NCI-H146 (cell line): ENCODE measurements at regions not wholly inside any gene's neighbourhood (a gene's known extent, or its start where the extent isn't known, plus 50 kb on each side); places are given as distances from the start of the nearest gene placed in this dataset.
"Not testable (repeated sequence)": the region's sequence is repeated elsewhere in the genome, so short reads cannot be mapped to it uniquely, and the experiment has no call there.

ENCODE experiments used
- DNase-seq: peaks from one replicate; lab custom pipeline; 2025; lab: John Stamatoyannopoulos, UW

DNA sequence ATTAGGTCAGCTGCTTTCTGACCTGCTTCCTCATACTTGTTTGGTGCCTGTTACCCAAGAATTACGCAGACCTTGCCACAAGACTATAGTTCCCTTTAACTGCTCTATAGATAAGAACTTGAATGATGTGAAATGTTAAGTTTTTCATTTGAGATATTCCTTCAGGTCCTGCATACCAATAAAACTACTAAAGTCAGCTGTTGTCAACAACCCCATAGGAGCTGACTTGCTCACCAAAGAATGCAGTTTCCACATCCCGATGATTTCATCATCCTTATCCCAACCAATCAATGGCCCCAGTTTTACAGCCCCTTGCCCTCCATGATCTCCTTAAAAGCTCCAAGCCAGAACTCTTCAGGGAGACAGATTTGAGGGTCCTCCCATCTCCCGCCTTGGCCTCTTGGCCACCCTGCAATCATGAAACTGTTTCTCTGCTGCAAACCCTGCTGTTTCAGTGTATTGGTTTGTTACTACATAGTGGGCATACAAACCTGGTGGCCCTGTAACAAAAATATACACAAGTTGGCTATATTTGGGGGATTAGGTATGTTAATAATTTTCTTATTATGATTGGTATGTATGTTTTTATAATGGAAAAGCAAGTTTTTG, 396.3 kb upstream of the CHST9 start:
- no peak for DNase-seq

DNA sequence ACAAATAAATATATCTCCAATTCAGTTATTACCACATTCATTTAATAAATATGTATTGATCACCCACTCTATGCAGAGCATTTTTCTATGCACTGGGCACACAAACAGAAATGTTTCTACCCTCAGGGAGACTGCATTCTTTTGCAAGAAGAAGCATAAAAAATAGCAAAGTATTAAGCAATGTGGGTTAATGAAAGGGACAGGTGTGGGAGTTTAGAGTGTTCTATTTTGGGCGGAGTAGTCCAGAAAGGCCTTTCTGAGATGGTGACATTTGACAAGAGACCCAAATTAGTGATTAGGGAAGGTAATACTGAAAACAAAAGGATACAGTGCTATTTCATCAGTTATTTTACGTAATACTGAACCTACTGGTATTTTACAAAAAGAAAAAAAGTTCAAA, 394.3 kb upstream of the CHST9 start:
- DNase-seq = no peak

DNA sequence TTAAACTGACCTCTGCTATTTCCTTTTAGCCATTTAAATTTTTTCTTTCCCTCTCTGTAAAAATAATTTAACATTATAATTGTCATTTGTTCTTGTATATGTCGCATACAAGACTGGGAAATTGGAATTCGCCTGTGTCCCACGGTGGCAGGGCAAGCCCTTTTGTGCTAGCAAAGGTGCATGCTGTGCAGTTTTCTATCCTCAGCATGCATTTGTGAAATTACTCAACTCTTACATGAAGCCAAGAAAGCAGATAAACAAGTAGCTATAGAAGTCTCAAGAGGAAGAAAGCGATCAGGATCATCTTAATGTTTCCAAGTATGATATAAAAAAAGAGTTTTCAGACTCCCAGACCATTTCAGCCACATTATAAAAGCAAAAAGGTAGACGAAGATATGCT, 392.6 kb upstream of the CHST9 start:
- no peak for DNase-seq

DNA sequence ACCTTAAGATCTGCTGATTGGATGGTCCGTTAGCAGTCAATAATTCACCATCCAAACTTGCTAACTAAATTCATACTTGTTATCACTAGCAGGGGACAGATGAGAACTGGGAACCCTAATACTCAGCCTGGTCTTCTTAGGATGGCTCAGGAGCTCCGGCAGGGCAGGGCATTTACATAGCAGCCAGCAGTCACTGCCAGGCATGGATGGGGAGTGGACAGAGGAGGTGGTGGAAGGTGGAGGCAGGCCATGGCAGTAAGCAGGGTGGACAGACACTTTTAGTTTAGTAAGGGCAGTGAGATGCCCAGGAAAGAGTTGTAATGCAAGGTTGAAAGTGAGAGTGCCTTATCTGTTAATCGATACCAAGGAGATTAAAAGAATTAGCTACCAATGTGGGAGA, 392.2 kb upstream of the CHST9 start:
- DNase-seq = no peak

DNA sequence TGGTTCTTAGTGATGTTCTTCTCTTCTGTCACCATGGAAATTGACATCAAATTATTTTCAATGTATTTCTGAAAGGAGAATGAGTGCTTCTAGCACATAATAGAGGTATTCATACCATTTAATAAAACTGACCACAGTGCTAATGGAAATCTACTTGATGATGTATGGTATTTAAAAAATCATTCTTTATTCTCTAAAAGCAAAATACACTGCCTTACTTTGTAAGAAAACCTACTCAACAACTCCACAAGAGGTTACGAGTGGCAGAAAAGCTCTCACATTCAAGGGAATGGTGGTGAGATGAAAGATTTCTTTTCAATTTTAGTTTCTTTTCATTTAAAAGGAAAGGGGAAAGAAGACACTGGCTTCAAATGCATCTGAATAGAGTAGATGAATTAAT, 382.3 kb upstream of the CHST9 start:
- no peak for DNase-seq

DNA sequence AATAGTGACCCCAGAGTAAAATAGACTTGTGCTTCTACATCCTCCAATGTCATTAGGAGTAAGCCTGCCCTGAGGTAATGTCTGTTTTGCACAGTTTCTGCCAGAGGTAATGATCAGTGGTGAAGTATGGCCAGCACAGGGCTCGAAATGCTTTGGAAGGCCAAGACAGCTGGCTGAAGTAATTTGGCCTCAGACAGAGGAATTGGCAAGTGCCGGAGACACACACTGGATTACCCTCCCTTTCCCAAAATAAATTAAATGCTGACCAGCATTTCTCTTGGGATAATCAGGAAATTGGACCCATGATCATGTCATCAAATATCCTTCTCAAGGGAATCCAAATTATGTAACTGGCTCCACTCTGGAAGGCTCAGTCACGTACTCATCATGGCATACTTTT, 379.0 kb upstream of the CHST9 start:
- no peak for DNase-seq

DNA sequence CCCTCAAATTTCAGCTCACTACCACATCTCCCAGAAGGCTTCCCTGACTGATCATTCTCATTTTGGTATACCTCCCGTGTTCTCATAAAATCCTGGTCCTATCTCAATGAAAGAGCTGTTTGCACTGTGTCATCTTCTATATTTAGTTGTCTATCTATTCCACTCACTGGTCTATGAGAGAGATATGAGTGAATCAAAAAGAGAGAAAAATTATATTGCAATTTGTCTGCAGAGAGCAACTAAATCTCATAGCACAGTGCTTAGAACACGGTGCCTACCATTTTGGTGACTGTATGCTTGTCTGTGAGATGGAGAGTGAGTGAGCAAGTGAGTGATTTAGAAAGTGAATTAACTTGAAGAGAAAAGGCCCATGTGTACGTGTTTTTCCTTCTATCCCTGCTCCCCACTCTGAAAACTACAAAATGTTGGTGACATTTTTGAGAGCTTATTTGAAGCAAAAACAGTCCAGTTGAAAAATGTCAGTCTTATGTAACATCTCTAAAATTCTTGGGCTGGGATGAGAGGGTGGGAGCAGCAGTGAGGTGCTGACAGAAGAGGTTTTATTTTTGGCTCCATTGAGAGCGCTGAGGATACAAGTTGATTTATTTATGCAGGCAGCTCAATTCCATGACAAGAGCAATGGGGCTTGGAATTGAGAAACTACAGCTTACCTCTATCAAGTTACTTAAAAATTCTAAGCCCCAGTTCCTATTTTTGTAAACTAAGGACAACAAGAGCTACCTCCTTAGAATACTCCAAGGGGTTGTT, 373.5 kb upstream of the CHST9 start:
- no peak for DNase-seq

DNA sequence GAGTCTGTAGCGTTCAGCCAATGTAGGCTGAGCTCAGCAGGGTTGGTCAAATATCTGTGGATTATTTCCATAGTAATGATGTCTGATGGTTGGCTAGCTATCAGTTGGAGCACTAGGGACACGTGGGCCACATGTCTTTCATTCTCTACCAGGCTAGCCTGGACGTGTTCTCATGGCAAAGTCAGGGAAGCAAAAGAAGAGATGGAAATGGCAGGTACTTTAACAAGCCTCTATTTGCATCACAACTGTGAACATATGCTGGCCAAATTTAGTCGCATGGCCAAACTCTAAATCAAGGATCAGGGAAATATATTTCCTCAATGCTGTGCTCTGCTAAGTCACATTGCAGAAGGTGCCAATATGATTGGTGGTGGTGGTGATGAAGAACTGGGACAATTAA, 371.6 kb upstream of the CHST9 start:
- no peak for DNase-seq

DNA sequence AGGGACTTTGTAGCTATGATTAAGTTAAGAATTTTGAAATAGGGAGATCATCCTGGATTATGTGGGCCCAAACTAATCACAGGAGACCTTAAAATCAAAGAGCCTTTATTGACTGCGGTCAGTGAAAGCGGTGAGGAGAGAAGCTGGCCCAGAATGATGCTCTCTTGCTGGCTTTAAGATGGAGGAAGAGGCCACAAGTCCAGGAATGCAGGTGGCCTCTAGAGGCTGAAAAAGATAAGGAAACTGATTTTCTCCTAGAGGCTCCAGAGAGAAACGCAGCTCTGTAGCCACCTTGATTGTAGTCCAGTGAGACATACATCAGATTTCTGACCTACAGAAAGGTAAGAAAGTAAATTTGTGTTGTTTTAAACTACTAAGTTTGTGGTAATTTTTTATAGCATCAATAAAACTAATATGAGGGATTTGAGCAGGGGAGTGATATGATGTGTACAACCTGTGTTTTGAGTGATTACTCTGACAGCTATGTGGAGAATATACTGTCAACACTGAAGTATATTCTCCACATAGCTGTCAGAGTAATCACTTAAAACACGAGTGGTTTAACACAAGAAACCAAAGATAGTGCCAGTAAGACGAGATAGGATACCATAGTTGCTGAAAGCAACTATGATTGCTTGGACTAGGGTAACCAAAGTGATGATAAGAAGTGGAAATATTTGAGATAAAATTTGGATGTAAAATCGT, 364.4 kb upstream of the CHST9 start:
- DNase-seq = no peak

DNA sequence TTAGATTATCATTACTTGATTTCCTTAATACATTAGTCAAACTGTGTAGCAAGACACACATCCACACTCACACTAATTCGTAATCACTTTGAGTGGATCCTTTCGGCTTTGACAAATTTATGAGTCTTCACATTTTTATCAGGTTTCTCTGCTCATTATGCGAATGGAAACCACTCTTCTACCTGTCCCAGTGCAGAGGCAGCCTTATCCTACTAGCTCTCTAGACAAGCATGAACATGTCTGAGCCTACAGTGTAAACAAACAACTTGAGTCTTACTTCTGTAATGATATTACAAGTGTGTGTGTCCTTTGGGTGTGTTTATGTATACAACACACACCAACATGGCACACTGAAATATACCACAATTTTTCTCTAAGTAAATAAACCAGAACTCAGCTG, 361.9 kb upstream of the CHST9 start:
- DNase-seq = no peak

DNA sequence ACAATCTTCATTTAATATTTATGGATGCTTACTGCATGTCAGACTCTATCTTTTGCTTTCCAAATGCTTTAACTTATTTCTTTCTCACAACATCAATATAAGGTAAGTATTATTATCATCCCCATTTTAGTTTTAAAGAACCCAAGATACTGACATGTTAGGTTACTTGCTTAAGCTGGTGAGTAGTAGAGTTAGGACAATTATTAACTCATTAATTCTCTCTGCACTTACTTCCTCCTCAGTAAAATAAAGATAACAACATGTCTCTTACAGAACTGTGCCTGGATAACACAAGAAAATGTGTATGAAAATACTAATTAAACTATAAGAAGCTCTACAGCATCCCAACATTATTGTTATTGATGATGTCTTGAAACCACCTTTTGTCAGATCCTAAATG, 359.1 kb upstream of the CHST9 start:
- DNase-seq = no peak

DNA sequence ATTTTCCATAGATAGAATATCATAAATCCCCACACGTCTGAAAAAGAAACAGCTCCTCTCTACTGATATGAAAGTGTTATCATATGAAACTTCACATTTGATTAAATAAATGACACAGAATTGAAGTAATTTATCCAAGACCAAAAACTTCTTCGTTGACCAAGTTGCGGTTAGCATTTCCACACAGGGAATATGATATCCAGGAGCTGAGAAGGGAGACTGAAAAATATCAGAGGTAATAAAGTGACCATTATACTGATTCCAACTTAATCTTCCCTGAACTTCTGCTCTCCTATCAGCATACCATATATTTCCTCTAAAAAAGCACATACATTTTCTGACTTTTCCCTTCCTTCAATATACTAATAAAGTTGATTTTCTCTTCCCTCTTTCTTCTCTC, 356.2 kb upstream of the CHST9 start:
- DNase-seq = no peak

DNA sequence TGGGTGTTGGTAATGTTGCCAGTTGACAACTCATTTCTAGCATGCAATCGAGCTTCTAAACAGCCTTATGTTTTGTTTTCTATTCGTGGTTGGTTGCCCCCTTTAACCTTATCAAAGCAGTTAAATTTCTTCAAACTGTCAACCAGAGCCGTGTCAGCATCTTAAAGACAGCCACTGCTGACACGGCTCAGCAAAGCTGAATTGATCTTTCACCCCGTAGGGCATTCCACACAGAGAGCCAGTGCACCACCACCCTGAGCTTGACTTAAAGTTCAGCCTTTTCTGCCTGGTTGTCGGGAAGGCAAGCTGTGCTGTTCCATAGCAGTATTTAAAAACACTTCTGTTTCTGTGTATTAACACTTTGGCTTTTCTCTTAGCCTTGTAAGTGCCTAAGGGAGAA, 355.0 kb upstream of the CHST9 start:
- no peak for DNase-seq

DNA sequence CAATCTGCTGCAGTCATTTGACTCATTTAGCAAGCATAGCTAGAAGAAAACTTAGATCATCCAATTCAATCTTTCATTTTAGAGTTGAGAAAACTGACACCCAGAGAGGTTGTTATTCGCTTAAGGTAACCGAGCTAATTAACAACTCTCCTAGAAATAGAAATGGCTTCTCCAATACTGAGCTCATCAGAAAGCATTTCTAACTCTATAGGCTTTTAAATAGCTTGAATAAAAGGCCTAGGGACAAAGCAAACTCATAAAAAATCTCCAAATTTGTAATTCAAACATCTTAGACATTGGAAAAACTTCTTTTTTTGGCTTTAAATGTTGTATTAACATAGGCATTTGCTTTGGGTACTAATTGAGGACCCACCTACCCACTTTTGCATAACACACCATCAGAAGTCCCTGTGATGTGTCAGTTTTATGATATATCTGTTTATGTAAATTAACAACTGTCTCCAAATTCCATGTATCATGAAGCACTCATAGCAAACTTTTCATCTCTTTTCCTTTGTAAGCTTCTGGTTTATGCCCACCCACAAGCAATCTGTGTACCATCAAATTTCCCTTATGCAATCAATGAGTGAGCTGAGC, 343.9 kb upstream of the CHST9 start:
- no peak for DNase-seq

DNA sequence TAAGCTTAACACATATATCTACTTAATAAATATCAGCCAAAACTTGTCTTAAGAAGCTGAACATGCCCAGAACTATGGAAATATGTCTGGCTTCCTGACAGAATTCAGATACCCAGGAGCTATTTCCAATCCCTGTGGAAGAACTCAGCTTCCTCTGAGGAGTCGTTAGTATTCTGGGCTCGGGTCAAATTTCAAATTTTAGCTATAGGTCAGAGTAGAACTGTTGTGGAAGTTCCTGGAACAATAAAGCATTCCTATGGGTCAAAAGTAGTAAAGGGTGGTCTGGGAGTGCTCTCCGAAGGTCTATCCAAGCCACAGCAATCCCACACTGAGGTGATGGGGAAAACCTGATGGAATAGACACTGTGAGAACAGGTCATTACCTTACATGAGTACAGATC, 342.7 kb upstream of the CHST9 start:
- no peak for DNase-seq

DNA sequence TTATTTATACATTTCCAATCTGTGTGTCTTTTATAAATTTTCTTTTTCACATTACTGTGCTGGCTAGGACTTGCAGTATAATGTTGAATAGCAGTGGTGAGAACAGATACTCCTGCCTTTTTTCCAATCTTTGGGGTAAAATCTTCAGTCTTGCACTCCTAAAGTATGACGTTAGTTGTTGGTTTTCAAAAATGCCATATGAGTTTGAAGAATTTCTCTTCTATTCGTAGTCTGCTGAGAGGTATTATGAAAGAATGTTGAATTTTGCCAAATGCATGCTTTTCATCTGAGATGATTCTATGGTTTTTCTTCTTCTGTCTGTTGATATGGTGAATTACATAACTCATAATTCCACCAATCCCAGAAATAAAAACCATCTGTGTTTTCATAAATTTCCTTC, 335.3 kb upstream of the CHST9 start:
- DNase-seq = no peak

DNA sequence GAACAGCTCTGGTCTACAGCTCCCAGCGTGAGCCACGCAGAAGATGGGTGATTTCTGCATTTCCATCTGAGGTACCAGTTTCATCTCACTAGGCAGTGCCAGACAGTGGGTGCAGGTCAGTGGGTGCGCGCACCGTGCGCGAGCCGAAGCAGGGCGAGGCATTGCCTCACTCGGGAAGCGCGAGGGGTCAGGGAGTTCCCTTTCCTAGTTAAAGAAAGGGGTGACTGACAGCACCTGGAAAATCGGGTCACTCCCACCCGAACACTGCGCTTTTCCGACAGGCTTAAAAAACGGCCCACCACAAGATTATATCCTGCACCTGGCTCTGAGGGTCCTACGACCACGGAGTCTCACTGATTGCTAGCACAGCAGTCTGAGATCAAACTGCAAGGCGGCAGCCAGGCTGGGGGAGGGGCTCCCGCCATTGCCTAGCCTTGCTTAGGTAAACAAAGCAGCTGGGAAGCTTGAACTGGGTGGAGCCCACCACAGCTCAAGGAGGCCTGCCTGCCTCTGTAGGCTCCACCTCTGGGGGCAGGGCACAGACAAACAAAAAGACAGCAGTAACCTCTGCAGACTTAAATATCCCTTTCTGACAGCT, 325.0 kb upstream of the CHST9 start:
- DNase-seq = not testable (repeated sequence)

DNA sequence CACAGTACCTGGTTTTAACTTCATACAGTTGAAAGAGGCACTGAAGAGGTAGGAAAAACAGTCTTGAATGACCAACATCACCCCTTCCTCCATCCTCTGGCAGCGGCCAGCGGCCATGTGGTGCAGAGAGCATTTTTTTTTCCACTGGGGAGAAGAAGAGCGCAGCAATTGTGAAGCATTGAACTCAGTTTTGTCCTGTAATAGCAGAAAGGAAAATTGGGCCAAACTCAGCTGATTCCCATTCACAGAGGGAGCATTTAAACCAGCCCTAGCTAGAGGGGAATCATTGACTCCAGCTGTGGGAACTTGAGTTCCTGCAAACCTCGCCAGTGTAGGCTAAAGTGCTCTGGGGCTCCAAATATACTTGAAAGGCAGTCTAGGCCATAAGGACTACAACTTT, 316.6 kb upstream of the CHST9 start:
- DNase-seq = no peak

DNA sequence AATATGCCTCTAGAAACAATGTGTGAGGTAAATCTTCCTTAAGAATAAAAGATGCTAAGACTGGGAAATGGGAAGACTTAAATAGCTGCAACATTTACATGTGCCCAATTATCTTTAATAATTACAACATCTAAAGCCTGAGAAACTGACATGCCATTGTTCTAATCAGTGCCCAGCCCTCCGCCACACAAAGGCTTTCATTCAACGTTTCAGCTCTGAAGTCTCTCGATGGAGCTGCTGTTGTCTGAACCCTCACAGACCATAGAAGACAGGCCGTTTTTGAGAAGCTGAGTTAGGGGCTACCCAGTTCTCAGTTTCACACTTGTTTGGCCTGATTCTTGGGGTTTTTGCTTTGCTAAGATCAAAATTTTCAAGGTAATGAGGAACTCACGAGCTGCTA, 315.4 kb upstream of the CHST9 start:
- DNase-seq = no peak

DNA sequence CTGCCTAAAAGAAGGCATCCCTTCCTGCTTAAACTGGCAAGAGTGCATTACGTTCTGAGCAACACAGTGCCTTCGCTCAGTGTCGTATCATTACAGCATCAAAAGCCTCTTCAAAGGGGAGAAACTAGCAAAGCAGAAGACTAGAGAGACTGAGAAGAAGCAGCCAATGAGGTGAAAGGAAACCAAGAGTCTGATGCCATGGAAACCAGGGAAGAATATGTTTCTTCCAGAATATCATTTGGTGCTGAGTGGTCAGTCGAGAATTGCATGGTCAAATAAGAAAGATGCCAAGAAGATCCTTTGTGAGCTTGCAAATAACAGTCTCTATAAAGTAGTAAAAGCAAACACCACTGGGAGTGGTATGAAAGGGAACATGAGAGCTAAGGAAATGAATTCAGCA, 312.1 kb upstream of the CHST9 start:
- no peak for DNase-seq

DNA sequence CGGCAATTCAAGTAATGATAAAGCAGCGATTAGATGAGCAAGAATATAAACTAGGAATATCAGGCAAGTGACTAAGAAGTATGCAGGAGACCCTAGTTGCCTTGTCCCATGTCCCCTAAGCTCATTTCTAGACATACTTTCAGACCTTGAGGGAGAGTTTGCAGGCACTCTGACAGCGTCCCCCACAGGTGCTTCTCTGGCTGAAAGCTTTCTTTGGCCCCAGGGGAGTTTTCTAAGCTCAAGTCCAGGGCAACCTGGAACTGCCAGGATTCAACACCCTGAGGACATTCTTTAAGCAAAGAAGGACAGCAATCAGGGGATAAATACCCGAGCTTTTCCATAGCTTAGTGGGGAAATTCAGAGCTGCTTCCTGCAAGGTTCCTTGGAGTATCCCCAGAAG, 308.1 kb upstream of the CHST9 start:
- DNase-seq = no peak

DNA sequence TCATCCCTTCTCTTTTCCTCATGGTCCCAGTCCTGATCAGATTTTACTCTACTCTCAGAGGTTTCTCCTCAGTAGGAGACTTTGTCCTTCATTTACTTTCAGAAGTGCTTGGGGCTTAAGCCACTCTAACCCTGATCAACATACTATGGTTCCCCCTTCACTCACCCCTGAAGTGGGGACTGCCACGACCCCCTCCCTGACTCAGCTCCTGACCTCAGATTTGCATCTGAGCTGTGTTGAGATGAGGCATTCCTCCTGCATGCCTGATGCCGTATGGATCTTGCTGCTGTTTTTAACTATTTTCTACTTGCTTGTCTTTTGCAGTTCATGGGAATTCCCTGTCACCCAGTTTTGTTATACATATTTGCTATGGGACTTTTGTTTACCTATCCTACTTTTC, 306.7 kb upstream of the CHST9 start:
- DNase-seq = no peak

DNA sequence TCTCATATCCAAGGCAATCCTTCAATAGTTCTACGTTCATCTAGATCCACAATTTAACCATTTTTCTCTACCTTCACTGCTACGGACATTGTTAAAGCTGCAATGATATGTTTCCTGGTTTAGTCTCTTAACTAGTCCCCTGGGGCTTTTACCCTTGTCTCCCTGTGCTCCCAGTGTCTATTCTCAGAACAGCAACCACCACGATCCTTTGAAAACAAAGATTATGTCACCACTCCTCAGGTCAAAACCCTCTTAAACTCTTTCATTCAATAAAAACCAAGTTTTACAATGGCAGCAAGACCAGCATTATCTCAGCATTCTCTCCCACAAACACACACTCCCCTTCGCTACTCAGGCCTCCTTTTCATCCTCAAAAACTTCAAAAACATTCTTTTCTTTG, 298.2 kb upstream of the CHST9 start:
- no peak for DNase-seq
